SK-N-MC (cell line): ENCODE measurements at regions not wholly inside any gene's neighbourhood (a gene's known extent, or its start where the extent isn't known, plus 50 kb on each side); places are given as distances from the start of the nearest gene placed in this dataset.

Source experiments
- EZH2 ChIP-seq: fragments of 200-600 bp; sonication (generic); IDR thresholded peaks from one replicate; pipeline ENCODE4 v1.6.1; 2017; ENCODE audit warnings: antibody characterized with exemption
- POLR2AphosphoS5 ChIP-seq: IDR thresholded peaks from 2 replicates; pipeline ENCODE4 v1.6.1; 2012; ENCODE audit warnings: mild to moderate bottlenecking, low read depth, low read length, borderline replicate concordance

- no peak for TF ChIP-seq POLR2AphosphoS5
- no peak for TF ChIP-seq EZH2
These were observed 396.6 kb upstream of the KCNN2 start for GRCh38 chr5:113965225-113965624.
